MM.1S (cell line): ENCODE measurements at regions not wholly inside any gene's neighbourhood (a gene's known extent, or its start where the extent isn't known, plus 50 kb on each side); places are given as distances from the start of the nearest gene placed in this dataset.

ENCODE experiments used
- DNase-seq: peaks from one replicate; pipeline ENCODE4 v3.0.0-alpha.2; 2015
- H2AFZ ChIP-seq: fragments of 300-600 bp; sonication (generic); 2 replicates; pipeline ENCODE4 v1.6.0; 2016; ENCODE audit warnings: antibody characterized with exemption, low read length
- H3F3A ChIP-seq: fragments of 300-600 bp; sonication (generic); 2 replicates; pipeline ENCODE4 v1.6.1; 2016; ENCODE audit warnings: mild to moderate bottlenecking, antibody characterized with exemption, low read length, moderate library complexity, mixed read lengths; ENCODE audit not compliant: insufficient read depth
- H3K27ac ChIP-seq: fragments of 300-600 bp; sonication (generic); 2 replicates; pipeline ENCODE4 v1.5.1; 2016; ENCODE audit warnings: mild to moderate bottlenecking, low read length
- H3K27me3 ChIP-seq: fragments of 300-600 bp; sonication (generic); replicated peaks from 2 replicates; pipeline ENCODE4 v1.6.0; 2016; ENCODE audit warnings: low read length; ENCODE audit not compliant: insufficient read depth
- H3K36me3 ChIP-seq: fragments of 300-600 bp; sonication (generic); replicated peaks from 2 replicates; pipeline ENCODE4 v1.6.1; 2016; ENCODE audit warnings: mild to moderate bottlenecking, low read length, mixed read lengths; ENCODE audit not compliant: insufficient read depth
- H3K4me1 ChIP-seq: fragments of 300-600 bp; sonication (generic); 2 replicates; pipeline ENCODE4 v1.6.1; 2016; ENCODE audit warnings: low read length, mixed read lengths
- H3K4me2 ChIP-seq: fragments of 300-600 bp; sonication (generic); 2 replicates; pipeline ENCODE4 v1.6.0; 2016; ENCODE audit warnings: low read depth, low read length
- H3K4me3 ChIP-seq: fragments of 300-600 bp; sonication (generic); 2 replicates; pipeline ENCODE4 v1.5.1; 2016; ENCODE audit warnings: low read length, mixed read lengths
- H3K79me2 ChIP-seq: fragments of 300-600 bp; sonication (generic); 2 replicates; pipeline ENCODE4 v1.6.1; 2016; ENCODE audit warnings: mixed run types, low read length, mixed read lengths
- H3K9ac ChIP-seq: fragments of 300-600 bp; sonication (generic); 2 replicates; pipeline ENCODE4 v1.6.1; 2016; ENCODE audit warnings: low read length, mixed read lengths
- H3K9me2 ChIP-seq: fragments of 300-600 bp; sonication (generic); replicated peaks from 2 replicates; pipeline ENCODE4 v1.6.1; 2016; ENCODE audit warnings: mild to moderate bottlenecking, low read length, mixed read lengths; ENCODE audit not compliant: insufficient read depth
- H3K9me3 ChIP-seq: fragments of 300-600 bp; sonication (generic); replicated peaks from 2 replicates; pipeline ENCODE4 v1.6.1; 2016; ENCODE audit warnings: mild to moderate bottlenecking, low read length, mixed read lengths; ENCODE audit not compliant: insufficient read depth
- H4K20me1 ChIP-seq: fragments of 300-600 bp; sonication (generic); 2 replicates; pipeline ENCODE4 v1.6.1; 2016; ENCODE audit warnings: mild to moderate bottlenecking, low read length, moderate library complexity, mixed read lengths; ENCODE audit not compliant: insufficient read depth
- CTCF ChIP-seq: fragments of 300-600 bp; sonication (generic); IDR thresholded peaks from 2 replicates; pipeline ENCODE4 v1.5.1; 2016; ENCODE audit warnings: antibody characterized with exemption, low read length, mixed read lengths
- EZH2 ChIP-seq: fragments of 300-600 bp; sonication (generic); optimal IDR thresholded peaks from 2 replicates; pipeline ENCODE3; 2017; ENCODE audit warnings: low read depth, mild to moderate bottlenecking, antibody characterized with exemption, low read length, mixed read lengths
- EZH2phosphoT487 ChIP-seq: fragments of 300-600 bp; sonication (generic); IDR thresholded peaks from 2 replicates; pipeline ENCODE4 v1.6.1; 2018; ENCODE audit warnings: antibody characterized with exemption, low read length

DNA sequence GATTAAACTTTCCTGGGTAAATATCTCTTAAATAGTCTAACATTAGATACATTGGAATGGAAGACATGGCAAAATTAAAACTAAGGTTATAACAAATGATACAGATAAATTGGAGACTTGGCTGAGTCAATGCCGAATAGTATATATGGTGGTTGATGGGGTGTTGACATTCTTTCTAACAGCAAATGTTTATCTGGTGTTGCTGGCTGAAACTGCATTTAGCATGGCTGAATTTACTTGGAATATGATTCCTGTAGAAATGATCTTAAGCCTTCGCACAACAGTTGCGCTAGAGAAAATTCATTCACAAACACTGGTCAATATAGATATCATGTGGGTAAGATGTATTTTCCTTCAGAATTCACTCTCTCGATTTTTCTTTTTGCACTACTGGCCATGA, 646.0 kb upstream of the CXADR start:
- no peaks in the 10 kb centered on the region for H3F3A ChIP-seq
- H3K4me1 ChIP-seq = no peaks in the 10 kb centered on the region
- no peak overlapping the region for H2AFZ ChIP-seq
- no peaks in the 10 kb centered on the region for H3K9me3 ChIP-seq
- H3K4me2 ChIP-seq = no peak overlapping the region
- H3K27me3 ChIP-seq = no peaks in the 10 kb centered on the region
- TF ChIP-seq CTCF (no peak), EZH2phosphoT487 (no peak), EZH2 (no peak)
- H3K36me3 ChIP-seq = no peaks in the 10 kb centered on the region
- H3K9me2 ChIP-seq = no peaks in the 10 kb centered on the region
- no peaks in the 10 kb centered on the region for H4K20me1 ChIP-seq
- H3K9ac ChIP-seq = no peak overlapping the region
- no peaks in the 10 kb centered on the region for H3K79me2 ChIP-seq
- no peak overlapping the region for H3K4me3 ChIP-seq
- H3K27ac ChIP-seq = no peak overlapping the region
- DNase-seq = no peak

DNA sequence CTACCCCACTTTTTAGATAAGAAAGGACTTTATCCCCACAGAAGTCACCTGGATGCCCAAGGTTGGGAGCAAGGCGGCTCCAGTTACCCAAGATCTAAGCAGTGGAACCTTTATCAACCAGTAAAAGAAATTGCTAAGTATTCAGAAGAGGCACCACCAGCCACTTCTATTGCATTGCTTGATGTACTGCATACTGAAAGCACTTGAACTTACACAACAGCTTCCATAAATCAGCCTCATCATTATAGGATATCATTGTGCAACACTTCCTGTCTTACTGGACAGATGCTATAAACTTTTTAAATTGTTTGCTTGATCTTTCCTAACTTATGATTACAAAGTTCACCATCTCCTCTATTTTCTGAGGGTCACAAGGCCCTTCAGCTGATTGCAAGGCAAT, 642.7 kb upstream of the CXADR start:
- no peak overlapping the region for H3K27ac ChIP-seq

GRCh38 chr21:16872616-16873015, 640.2 kb upstream of the CXADR start:
- no peak overlapping the region for H3K4me3 ChIP-seq
- no peak overlapping the region for H2AFZ ChIP-seq
- no peaks in the 10 kb centered on the region for H4K20me1 ChIP-seq
- H3K4me2 ChIP-seq = no peak overlapping the region
- no peaks in the 10 kb centered on the region for H3K4me1 ChIP-seq
- no peaks in the 10 kb centered on the region for H3K9me2 ChIP-seq
- no peak overlapping the region for H3K9ac ChIP-seq
- no peaks in the 10 kb centered on the region for H3K27me3 ChIP-seq
- H3K79me2 ChIP-seq = no peaks in the 10 kb centered on the region
- H3K27ac ChIP-seq = no peak overlapping the region
- no peak for DNase-seq
- H3K36me3 ChIP-seq = no peaks in the 10 kb centered on the region
- no peaks in the 10 kb centered on the region for H3F3A ChIP-seq
- no peaks in the 10 kb centered on the region for H3K9me3 ChIP-seq
- no peak for TF ChIP-seq EZH2
- TF ChIP-seq EZH2phosphoT487 = no peak
- TF ChIP-seq CTCF = no peak

More for the DNA sequence above, 642.7 kb upstream of the CXADR start:
- Histone ChIP-seq H3K36me3 (no peaks in the 10 kb centered on the region), H3K27me3 (no peaks in the 10 kb centered on the region), H2AFZ (no peak overlapping the region), H3K9me3 (no peaks in the 10 kb centered on the region), H4K20me1 (no peaks in the 10 kb centered on the region), H3K9ac (no peak overlapping the region), H3K4me1 (no peaks in the 10 kb centered on the region), H3F3A (no peaks in the 10 kb centered on the region), H3K4me3 (no peak overlapping the region), H3K9me2 (no peaks in the 10 kb centered on the region), H3K4me2 (no peak overlapping the region), H3K79me2 (no peaks in the 10 kb centered on the region)
- no peak for TF ChIP-seq CTCF
- no peak for DNase-seq

DNA sequence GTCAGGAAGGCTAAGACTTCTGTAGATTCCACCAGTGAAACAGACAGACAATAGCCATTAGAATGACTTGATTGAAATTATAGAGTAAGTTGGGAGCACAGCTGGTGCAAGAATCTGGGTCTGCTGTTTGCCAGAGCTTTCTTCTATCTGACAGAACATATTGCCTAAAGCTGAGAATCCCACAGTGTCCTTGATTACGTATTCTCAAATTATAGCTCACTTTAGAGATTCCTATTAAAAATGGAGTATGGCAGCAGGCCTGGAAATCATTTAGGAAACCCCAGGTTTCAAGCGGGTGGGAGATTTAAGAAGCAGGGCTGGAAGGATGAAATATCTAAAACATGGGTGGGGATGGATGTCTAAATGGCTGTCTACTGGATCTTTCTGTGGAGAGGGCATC, 639.7 kb upstream of the CXADR start:
- no peaks in the 10 kb centered on the region for H3K36me3 ChIP-seq
- no peaks in the 10 kb centered on the region for H3K9me3 ChIP-seq
- H3K4me1 ChIP-seq = no peaks in the 10 kb centered on the region
- no peak overlapping the region for H2AFZ ChIP-seq
- H4K20me1 ChIP-seq = no peaks in the 10 kb centered on the region
- no peaks in the 10 kb centered on the region for H3F3A ChIP-seq
- DNase-seq = no peak
- TF ChIP-seq EZH2phosphoT487 (no peak), CTCF (no peak), EZH2 (no peak)
- H3K9me2 ChIP-seq = no peaks in the 10 kb centered on the region
- no peaks in the 10 kb centered on the region for H3K79me2 ChIP-seq
- no peak overlapping the region for H3K9ac ChIP-seq
- H3K27me3 ChIP-seq = no peaks in the 10 kb centered on the region
- no peak overlapping the region for H3K4me3 ChIP-seq
- no peak overlapping the region for H3K27ac ChIP-seq
- H3K4me2 ChIP-seq = no peak overlapping the region
